NT2/D1 (cell line): ENCODE measurements at regions not wholly inside any gene's neighbourhood (a gene's known extent, or its start where the extent isn't known, plus 50 kb on each side); places are given as distances from the start of the nearest gene placed in this dataset.

Source experiments
- DNase-seq: peaks from one replicate; pipeline ENCODE4 v3.0.0-alpha.2; 2011; ENCODE audit warnings: low read depth, low spot score
- H3K27me3 ChIP-seq: 2 replicates; pipeline ENCODE4 v1.6.0; 2011; ENCODE audit warnings: mild to moderate bottlenecking; ENCODE audit not compliant: insufficient read length, insufficient read depth
- H3K36me3 ChIP-seq: 2 replicates; pipeline ENCODE4 v1.6.1; 2011; ENCODE audit warnings: mild to moderate bottlenecking, low read length, mixed read lengths; ENCODE audit not compliant: insufficient read depth, insufficient read length
- H3K4me1 ChIP-seq: 2 replicates; pipeline ENCODE4 v1.5.1; 2011; ENCODE audit not compliant: insufficient read depth, insufficient read length
- H3K4me3 ChIP-seq: 2 replicates; pipeline ENCODE4 v1.5.1; 2011; ENCODE audit warnings: low read depth; ENCODE audit not compliant: insufficient read length
- H3K9ac ChIP-seq: 2 replicates; pipeline ENCODE4 v1.6.0; 2011; ENCODE audit warnings: low read depth; ENCODE audit not compliant: insufficient read length
- H3K9me3 ChIP-seq: 2 replicates; pipeline ENCODE4 v1.5.1; 2011; ENCODE audit warnings: mild to moderate bottlenecking, low read length; ENCODE audit not compliant: insufficient read depth
- SUZ12 ChIP-seq: IDR thresholded peaks from 2 replicates; pipeline ENCODE4 v1.6.1; 2011; ENCODE audit not compliant: insufficient read length, insufficient read depth; ENCODE audit errors: extremely low read depth
- YY1 ChIP-seq: IDR thresholded peaks from 2 replicates; pipeline ENCODE4 v1.6.1; 2011; ENCODE audit not compliant: insufficient read length, insufficient read depth
- ZNF274 ChIP-seq: IDR thresholded peaks from 2 replicates; pipeline ENCODE4 v1.6.1; 2011; ENCODE audit warnings: mild to moderate bottlenecking, low read depth, low read length

DNA sequence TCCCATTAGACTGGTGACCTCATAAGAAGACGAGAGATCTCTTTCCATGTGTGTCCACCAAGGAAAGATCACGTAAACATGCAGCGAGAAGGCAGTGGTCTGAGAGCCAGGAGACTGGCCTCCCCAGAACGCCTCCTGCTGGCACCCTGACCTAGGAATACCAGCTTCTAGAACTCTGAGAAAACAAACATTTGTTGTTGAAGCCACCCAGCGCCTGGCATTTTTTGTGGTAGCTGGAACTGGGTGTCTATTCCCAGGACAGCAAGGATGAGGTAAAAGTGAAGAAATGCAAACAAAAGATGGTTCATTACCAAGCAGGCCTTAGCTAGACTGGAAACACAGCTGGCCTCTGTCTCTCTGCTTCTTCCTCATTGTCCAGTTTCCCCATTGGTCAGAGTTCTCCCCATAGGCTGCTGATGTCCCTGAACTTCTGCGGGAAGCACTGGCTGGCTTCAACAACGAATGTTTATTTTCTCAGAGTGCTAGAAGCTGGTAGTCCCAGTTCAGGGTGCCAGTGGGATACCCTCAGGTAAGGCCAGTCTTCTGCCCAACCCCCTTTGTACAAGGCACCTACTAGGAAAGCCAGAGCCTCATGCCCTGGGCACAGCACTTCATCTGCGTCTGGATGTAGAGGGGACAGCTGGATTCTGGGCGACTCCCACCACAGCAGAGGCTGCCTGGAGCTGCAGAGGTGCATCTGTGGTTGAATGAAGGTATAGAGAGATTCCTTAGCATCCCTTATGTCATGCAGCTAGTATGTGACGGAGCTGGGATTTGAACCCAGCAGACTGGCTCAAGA is 304.9 kb downstream of the TCERG1L start:
- Histone ChIP-seq H3K9me3 (peaks cover 7% of the 10 kb centered on the region; the same call in 1 of the 2 replicates), H3K36me3 (no peaks in the 10 kb centered on the region), H3K4me3 (no peak overlapping the region), H3K4me1 (peaks cover 7% of the 10 kb centered on the region), H3K27me3 (no peaks in the 10 kb centered on the region), H3K9ac (no peak overlapping the region)
- DNase-seq, result no peak
- TF ChIP-seq ZNF274 (no peak), YY1 (no peak), SUZ12 (no peak)

DNA sequence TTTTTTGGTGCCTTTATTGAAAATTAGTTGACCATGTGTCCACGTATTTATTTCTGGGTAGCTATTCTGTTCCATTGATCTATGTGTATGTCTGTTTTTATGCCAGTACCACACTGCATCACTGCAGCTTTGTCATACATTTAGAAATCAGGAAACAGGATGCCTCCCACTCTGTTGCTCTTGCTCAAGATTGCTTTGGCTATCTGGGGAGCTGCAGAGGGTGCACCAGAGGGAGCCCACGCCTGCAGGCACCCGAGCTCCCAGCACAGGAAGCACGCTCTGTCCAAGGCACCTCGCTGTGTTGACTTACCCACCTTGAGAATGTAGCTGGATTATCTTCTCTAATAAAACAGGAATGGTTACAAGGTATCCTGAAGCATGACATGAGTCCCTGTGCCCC is 301.7 kb downstream of the TCERG1L start:
- Histone ChIP-seq H3K4me3 (no peak overlapping the region), H3K36me3 (no peaks in the 10 kb centered on the region), H3K4me1 (peaks cover 4% of the 10 kb centered on the region), H3K27me3 (no peaks in the 10 kb centered on the region), H3K9ac (no peak overlapping the region), H3K9me3 (peaks cover 7% of the 10 kb centered on the region; the same call in 1 of the 2 replicates)
- DNase-seq, result no peak
- no peak for TF ChIP-seq YY1
- no peak for TF ChIP-seq ZNF274
- TF ChIP-seq SUZ12, result no peak

DNA sequence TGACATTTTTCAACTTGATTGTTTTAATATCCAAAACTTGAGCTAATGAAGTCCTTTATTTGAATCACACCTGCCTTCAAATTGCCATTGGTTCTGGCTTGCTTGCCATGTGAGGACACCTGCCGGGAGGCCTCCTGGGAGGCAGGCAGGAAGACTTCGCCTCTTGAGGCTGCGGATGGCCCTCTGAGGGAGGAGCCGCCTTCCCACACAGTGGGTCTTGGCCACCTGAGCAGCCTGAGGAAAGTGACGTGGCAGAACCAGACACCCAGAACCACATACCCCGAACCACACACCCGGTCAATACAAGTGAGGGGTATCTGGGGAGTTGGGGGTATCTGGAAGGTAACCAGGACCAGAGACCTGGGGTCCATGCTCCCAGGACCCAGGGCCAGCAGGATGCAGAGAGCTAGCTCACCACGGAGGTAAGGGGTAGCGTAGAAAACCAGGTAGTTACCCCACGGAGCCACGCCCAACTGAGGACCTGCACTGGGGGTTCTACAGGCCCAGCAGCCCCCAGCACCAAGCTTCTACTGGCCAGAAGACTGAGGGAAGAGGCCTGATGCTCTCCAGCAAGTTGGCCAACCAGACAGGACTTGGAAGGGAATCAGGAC is 300.5 kb downstream of the TCERG1L start:
- H3K9me3 ChIP-seq, result no peaks in the 10 kb centered on the region
- no peaks in the 10 kb centered on the region for H3K27me3 ChIP-seq
- TF ChIP-seq YY1, result no peak
- no peak for TF ChIP-seq ZNF274
- no peak for TF ChIP-seq SUZ12
- no peak overlapping the region for H3K4me3 ChIP-seq
- H3K4me1 ChIP-seq, result peaks cover 4% of the 10 kb centered on the region
- H3K36me3 ChIP-seq, result no peaks in the 10 kb centered on the region
- no peak for DNase-seq
- H3K9ac ChIP-seq, result no peak overlapping the region

- no peak for DNase-seq
- Histone ChIP-seq H3K36me3 (no peaks in the 10 kb centered on the region), H3K9me3 (no peaks in the 10 kb centered on the region), H3K9ac (no peak overlapping the region), H3K4me1 (peaks cover 4% of the 10 kb centered on the region), H3K27me3 (no peaks in the 10 kb centered on the region), H3K4me3 (no peak overlapping the region)
- TF ChIP-seq YY1 (no peak), SUZ12 (no peak), ZNF274 (no peak)
Observed at GRCh38 chr10:131011936-131012640, 299.4 kb downstream of the TCERG1L start.

DNA sequence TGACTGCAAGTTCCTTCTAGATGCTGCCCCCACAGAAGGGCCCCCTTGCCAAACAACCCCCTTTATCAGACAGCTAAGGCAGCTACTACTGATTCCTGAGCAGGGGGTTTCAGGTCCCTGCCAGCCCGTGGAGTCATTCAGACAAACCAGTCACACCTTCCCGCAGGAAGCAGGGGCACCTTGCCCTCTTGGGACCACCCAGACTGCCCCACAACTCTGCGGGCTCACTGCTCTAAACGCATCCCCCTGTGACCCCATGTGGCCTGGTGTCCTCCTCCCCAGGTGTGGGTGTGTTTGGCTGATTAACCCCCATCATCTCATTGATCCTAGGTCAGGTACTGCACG is 298.9 kb downstream of the TCERG1L start:
- DNase-seq, result no peak
- Histone ChIP-seq H3K9me3 (no peaks in the 10 kb centered on the region), H3K4me1 (peaks cover 4% of the 10 kb centered on the region), H3K27me3 (no peaks in the 10 kb centered on the region), H3K4me3 (no peak overlapping the region), H3K36me3 (no peaks in the 10 kb centered on the region), H3K9ac (no peak overlapping the region)
- TF ChIP-seq ZNF274 (no peak), SUZ12 (no peak), YY1 (no peak)

- no peak overlapping the region for H3K9ac ChIP-seq
- H3K36me3 ChIP-seq, result no peaks in the 10 kb centered on the region
- H3K4me3 ChIP-seq, result no peak overlapping the region
- H3K4me1 ChIP-seq, result peaks cover 4% of the 10 kb centered on the region
- H3K27me3 ChIP-seq, result no peaks in the 10 kb centered on the region
- H3K9me3 ChIP-seq, result no peaks in the 10 kb centered on the region
- TF ChIP-seq ZNF274 (no peak), SUZ12 (no peak), YY1 (no peak)
- DNase-seq, result no peak
Observed at GRCh38 chr10:131013281-131013912, 298.1 kb downstream of the TCERG1L start.
